ENCODE measurements at regions not wholly inside any gene's neighbourhood (a gene's known extent, or its start where the extent isn't known, plus 50 kb on each side); places are given as distances from the start of the nearest gene placed in this dataset.

- no peaks in the 10 kb centered on the region for H3K4me1 ChIP-seq
- H3F3A ChIP-seq (ENCODE audit: low read depth) = no peaks in the 10 kb centered on the region
- H3K4me1 Mint-ChIP-seq = peaks cover 10% of the 10 kb centered on the region
- H3K27ac Mint-ChIP-seq = no peak overlapping the region
- TF ChIP-seq CTCF (IDR thresholded peaks at IDR 0.05) (no peak), EZH2 (IDR thresholded peaks at IDR 0.05) (no peak), EZH2phosphoT487 (IDR thresholded peaks at IDR 0.05) (no peak)
- peak overlapping the region; percentile 60 for H2AFZ ChIP-seq (replicated peaks)
- no peaks in the 10 kb centered on the region for H3K36me3 ChIP-seq
- H3K4me3 ChIP-seq = no peak overlapping the region
- H3K79me2 ChIP-seq (ENCODE audit: low read depth) = no peaks in the 10 kb centered on the region
- no peaks in the 10 kb centered on the region for H3K9me3 ChIP-seq (ENCODE audit: low read depth)
- no peak overlapping the region for H3K27ac ChIP-seq
- H3K4me3 Mint-ChIP-seq = no peak overlapping the region
- H3K27me3 Mint-ChIP-seq (ENCODE audit: insufficient read depth, low read depth) = no peaks in the 10 kb centered on the region
- no peaks in the 10 kb centered on the region for H3K27me3 ChIP-seq
- DNase-seq (ENCODE audit: low spot score) = no peak
- no peaks in the 10 kb centered on the region for H3K36me3 Mint-ChIP-seq
- H3K9me3 Mint-ChIP-seq = no peaks in the 10 kb centered on the region
- no peak overlapping the region for H3K4me2 ChIP-seq
- H4K20me1 ChIP-seq (ENCODE audit: low read depth) = no peaks in the 10 kb centered on the region
- no peak overlapping the region for H3K9ac ChIP-seq
These were observed 198.1 kb downstream of the LURAP1L start for GRCh38 chr9:12972608-12973589.

DNA sequence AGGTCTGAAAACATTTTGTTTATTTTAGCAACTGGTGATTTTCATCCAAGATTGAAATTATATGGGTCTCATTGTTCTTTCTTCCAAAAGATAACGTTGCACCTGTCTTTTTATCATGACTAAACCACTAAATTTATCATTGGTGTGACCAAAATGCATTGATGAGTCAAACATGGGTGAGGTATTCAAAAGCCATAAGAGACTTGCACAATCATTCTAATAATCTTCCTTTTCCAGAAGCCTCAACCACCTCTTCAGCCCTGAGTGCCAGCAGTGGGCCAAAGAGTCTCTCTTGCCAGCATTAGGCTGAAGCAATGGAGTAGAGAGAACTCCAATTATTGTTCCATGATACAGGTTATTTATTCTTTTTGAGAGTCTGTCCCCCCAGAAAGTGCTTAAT lies 198.9 kb downstream of the LURAP1L start:
- H3K9ac ChIP-seq = no peak overlapping the region
- no peak overlapping the region for H3K4me3 ChIP-seq
- H3K79me2 ChIP-seq (ENCODE audit: low read depth) = no peaks in the 10 kb centered on the region
- no peak overlapping the region for H3K27ac ChIP-seq
- no peak overlapping the region for H3K4me2 ChIP-seq
- no peaks in the 10 kb centered on the region for H3K9me3 ChIP-seq (ENCODE audit: low read depth)
- no peaks in the 10 kb centered on the region for H3K36me3 ChIP-seq
- no peaks in the 10 kb centered on the region for H3K4me1 ChIP-seq
- H3F3A ChIP-seq (ENCODE audit: low read depth) = no peaks in the 10 kb centered on the region
- DNase-seq (ENCODE audit: low spot score) = no peak
- Mint-ChIP-seq H3K27me3 (ENCODE audit: insufficient read depth, low read depth) (no peaks in the 10 kb centered on the region), H3K36me3 (no peaks in the 10 kb centered on the region), H3K27ac (no peak overlapping the region), H3K4me1 (peaks cover 10% of the 10 kb centered on the region), H3K9me3 (no peaks in the 10 kb centered on the region), H3K4me3 (no peak overlapping the region)
- H2AFZ ChIP-seq (replicated peaks) = no peak overlapping the region
- TF ChIP-seq EZH2phosphoT487 (IDR thresholded peaks at IDR 0.05) (no peak), EZH2 (IDR thresholded peaks at IDR 0.05) (no peak), CTCF (IDR thresholded peaks at IDR 0.05) (no peak)
- H4K20me1 ChIP-seq (ENCODE audit: low read depth) = no peaks in the 10 kb centered on the region
- H3K27me3 ChIP-seq = no peaks in the 10 kb centered on the region

DNA sequence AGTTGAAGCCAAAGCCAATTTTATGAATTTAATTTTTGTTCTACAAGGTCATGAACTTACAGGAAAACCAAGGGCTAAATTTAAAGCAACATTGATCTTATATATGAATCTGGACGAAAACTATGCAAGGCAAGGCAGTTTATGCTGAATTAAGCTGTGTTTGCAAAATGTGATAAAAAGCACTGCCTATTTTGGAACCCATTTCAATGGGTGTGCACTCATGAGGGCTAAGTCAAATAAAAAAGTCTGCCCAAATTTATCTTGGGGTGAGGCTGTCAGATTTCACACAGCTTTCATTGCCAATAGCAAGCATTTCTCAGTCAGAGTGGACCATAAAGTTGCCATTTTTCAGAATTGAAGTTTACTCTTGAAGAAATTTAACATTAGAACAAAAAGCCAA lies 199.9 kb downstream of the LURAP1L start:
- no peaks in the 10 kb centered on the region for H3K36me3 Mint-ChIP-seq
- TF ChIP-seq EZH2 (IDR thresholded peaks at IDR 0.05) (no peak), EZH2phosphoT487 (IDR thresholded peaks at IDR 0.05) (no peak), CTCF (IDR thresholded peaks at IDR 0.05) (no peak)
- H3K9me3 Mint-ChIP-seq = no peaks in the 10 kb centered on the region
- no peaks in the 10 kb centered on the region for H3K27me3 Mint-ChIP-seq (ENCODE audit: insufficient read depth, low read depth)
- DNase-seq (ENCODE audit: low spot score) = no peak
- Histone ChIP-seq H3K27me3 (no peaks in the 10 kb centered on the region), H3K36me3 (no peaks in the 10 kb centered on the region), H3K4me2 (no peak overlapping the region), H3K4me3 (no peak overlapping the region), H3K79me2 (ENCODE audit: low read depth) (no peaks in the 10 kb centered on the region), H3K4me1 (no peaks in the 10 kb centered on the region), H4K20me1 (ENCODE audit: low read depth) (no peaks in the 10 kb centered on the region), H3K9ac (no peak overlapping the region), H3F3A (ENCODE audit: low read depth) (no peaks in the 10 kb centered on the region), H3K27ac (no peak overlapping the region), H3K9me3 (ENCODE audit: low read depth) (no peaks in the 10 kb centered on the region), H2AFZ (replicated peaks) (no peak overlapping the region)
- no peak overlapping the region for H3K27ac Mint-ChIP-seq
- H3K4me3 Mint-ChIP-seq = no peak overlapping the region
- H3K4me1 Mint-ChIP-seq = peaks cover 10% of the 10 kb centered on the region
